Activated CD8-positive, alpha-beta memory T cell treated with anti-CD3 and anti-CD28 coated beads for 24 hours (primary cell): ENCODE measurements at regions not wholly inside any gene's neighbourhood (a gene's known extent, or its start where the extent isn't known, plus 50 kb on each side); places are given as distances from the start of the nearest gene placed in this dataset.
"Not testable (repeated sequence)": the region's sequence is repeated elsewhere in the genome, so short reads cannot be mapped to it uniquely, and the experiment has no call there.

ENCODE experiments used
- DNase-seq: peaks from one replicate; pipeline ENCODE4 v3.0.0-alpha.2; 2020

DNA sequence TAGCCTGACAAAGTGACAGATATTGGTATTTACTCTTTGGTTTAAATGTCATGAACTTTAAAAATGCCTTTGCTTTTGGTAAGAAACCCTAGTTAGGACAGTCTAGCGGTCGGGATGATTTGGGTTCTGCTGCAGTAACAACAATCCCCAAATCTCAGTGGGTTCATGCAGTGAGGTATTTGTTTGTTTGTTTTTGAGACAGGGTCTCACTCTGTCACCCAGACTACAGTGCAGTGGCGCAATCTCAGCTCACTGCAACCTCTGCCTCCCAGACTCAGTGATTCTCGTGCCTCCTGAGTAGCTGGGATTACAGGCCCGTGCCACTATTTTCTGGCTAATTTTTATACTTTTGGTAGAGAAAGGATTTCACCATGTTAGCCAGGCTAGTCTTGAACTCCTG is 65.2 kb upstream of the EEF2KMT start:
- not testable (repeated sequence) for DNase-seq

DNA sequence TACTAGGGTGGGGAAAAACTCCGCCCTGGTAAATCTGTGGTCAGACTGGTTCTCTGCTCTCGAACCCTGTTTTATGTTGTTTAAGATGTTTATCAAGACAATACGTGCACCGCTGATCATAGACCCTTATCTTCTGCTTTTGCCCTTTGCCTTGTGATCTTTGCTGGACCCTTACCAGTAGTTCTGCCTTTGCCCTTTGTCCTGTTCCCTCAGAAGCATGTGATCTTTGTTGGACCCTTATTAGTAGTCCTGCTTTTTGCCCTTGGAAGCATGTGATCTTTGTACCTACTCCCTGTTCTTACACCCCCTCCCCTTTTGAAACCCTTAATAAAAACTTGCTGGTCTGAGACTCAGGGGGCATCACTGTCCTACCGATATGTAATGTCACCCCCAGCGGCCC is 64.3 kb upstream of the EEF2KMT start:
- DNase-seq = not testable (repeated sequence)

DNA sequence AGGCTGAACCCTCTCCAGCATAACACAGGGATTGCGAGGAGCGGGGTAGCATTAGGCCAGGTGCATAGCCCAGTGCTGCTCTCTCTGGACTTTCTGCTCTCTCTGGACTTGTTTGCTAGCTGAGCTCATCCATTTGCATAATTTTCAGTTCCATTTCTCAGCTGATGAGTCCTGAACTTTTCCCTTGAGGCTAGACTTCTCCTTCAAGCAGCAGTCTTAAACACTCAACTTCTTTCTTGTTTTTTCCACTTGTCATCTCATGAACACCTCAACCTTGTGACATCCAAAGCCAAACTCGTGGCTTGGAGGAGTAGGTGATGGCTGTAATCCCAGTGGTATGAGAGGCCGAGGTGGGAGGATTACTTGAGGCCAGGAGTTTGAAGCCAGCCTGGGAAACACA is 62.4 kb upstream of the EEF2KMT start:
- DNase-seq = not testable (repeated sequence)

DNA sequence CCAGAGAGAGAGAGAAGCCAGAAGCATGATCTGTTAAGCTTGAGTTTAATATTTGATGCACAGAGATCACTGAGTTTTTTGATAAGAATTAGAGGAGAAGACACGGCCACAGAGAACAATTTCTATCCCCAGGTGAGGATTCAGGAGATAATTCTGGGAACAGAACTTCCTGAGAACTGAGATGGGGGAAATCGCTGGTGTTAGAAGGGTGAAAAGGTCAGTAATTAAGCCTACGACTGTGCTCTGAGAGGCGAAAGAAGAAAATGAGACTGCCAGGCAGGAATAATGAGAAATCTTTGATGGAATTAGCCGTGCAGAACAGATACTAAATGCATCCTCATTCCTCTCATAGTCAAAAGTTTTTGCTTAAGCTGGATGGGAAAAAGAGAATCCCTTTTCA is 61.9 kb upstream of the EEF2KMT start:
- not testable (repeated sequence) for DNase-seq

DNA sequence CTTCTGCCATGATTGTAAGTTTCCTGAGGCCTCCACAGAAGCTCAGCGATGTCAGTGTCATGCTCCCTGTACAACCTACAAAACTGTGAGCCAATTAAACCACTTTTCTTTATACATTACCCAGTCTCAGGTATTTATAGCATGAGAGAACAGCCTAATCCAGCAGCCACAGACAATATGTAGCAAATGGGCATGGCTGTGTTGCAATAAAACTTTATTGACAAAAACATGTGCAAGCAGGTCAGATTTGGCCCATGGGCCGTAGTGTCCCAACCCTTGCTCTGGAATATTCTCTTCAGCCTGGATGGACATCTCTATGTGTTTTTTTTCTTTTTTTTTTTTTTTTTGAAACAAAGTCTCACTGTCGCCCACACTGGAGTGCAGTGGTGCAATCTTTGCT is 60.9 kb upstream of the EEF2KMT start:
- DNase-seq = no peak

DNA sequence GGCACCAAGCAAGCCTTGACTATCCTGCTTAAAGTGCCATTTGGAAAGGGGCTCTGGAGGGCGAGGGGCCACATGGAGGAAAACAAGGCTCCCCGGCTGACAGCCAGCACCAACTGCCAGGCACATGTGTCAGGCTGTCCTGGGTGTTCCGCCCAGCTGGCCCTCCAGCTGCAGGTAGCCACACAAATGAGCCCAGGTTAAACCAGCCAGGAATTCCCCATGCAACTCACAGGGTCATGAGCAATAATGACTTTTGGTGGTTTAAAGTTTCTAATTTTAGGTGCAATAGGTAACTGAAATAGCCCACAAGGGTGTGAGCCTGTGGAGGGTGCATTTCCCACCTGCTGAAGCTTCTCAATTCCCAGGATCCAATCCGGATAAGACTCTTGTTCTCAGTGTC is 58.9 kb upstream of the EEF2KMT start:
- not testable (repeated sequence) for DNase-seq

DNA sequence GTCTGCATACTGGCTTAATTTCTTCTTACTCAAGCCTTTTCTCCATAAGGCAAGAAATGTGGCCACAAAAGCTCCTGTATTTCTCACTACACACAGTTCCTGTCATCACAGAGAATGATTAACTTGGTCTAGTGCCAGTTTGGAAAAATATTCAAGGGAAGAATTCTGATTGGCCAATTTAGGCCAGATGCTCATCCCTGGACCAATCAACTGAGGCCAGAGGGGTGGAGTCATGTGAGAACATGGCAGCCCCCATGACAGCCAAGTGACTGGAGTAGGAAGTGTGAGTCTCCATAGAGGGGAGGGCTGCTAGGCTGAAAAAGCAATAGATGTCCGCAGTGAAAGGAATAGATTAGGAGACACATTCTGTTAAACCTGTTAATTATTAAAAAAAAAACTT is 56.4 kb upstream of the EEF2KMT start:
- not testable (repeated sequence) for DNase-seq

DNA sequence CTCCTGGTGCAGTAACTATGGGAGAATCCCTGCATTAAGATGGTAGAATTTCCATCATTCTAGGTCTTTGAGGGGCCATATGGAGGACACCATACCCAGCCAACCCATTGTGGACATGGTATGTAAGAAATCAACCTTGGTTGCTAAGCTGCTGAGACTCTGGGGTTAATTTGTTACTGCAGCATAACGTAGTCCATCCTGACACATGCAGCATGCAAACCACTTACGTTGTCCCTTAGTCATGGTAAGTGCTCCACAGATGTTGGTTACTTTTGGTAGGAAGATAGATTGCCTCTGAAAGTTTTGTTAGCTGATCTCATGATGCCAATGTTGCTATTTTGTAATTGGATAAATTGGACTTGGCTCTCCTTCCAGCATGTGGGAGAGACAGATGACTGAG is 53.8 kb upstream of the EEF2KMT start:
- DNase-seq = not testable (repeated sequence)
